Endothelial cell of umbilical vein (primary cell): ENCODE measurements at regions not wholly inside any gene's neighbourhood (a gene's known extent, or its start where the extent isn't known, plus 50 kb on each side); places are given as distances from the start of the nearest gene placed in this dataset.

Experiments
- BruUV-seq: library from RNA; stranded (reverse); fragments of 400-500 nt; replicated peaks from 2 replicates; lab custom pipeline; 2021; lab: Mats Ljungman, UMichigan
- CTCF ChIA-PET: fragments of 300-600, 350-600 bp; sonication (Branson Sonifier 250); formaldehyde crosslinking; loops from one replicate; lab custom pipeline; 2021; ENCODE audit warnings: antibody characterized with exemption, inconsistent platforms; lab: Charles Lee
- POLR2A ChIA-PET: fragments of 300-600, 350-600 bp; sonication (Branson Sonifier 250); formaldehyde crosslinking; loops from one replicate; lab custom pipeline; 2021; ENCODE audit warnings: antibody characterized with exemption, inconsistent platforms; lab: Charles Lee
- DNase-seq: peaks from one replicate; pipeline ENCODE4 v3.0.0-alpha.2; 2011; ENCODE audit warnings: low read depth, low spot score
- FAIRE-seq: peaks from 2 replicates; lab custom pipeline; 2011; peaks lifted over from hg19 to GRCh38; lab: Jason Lieb, UNC
- H2AFZ ChIP-seq: 2 replicates; pipeline ENCODE4 v1.6.0; 2012; ENCODE audit warnings: low read depth, low read length, control low read depth, inconsistent platforms
- H3K27ac ChIP-seq: 2 replicates; pipeline ENCODE4 v1.5.1; 2011; ENCODE audit warnings: low read depth, mild to moderate bottlenecking, control low read depth, low read length, moderate library complexity; ENCODE audit not compliant: insufficient read depth
- H3K27me3 ChIP-seq, 2 experiments: 2 replicates each; pipeline versions ENCODE4 v1.6.0 to v1.6.1; 2011; ENCODE audit warnings: low read length in 2 of 2, mixed read lengths in 1 of 2; ENCODE audit not compliant: control insufficient read depth in 2 of 2, insufficient read depth in 2 of 2
- H3K36me3 ChIP-seq, 2 experiments: 2 replicates in 1 of 2; 3 replicates in 1 of 2; pipeline ENCODE4 v1.5.1; 2011; ENCODE audit warnings: low read length in 2 of 2, mild to moderate bottlenecking in 1 of 2, moderate library complexity in 1 of 2; ENCODE audit not compliant: control insufficient read depth in 2 of 2, insufficient read depth in 2 of 2; ENCODE audit errors: extremely low read depth in 1 of 2
- H3K4me1 ChIP-seq: 3 replicates; pipeline ENCODE4 v1.5.1; 2011; ENCODE audit warnings: mild to moderate bottlenecking, low read length; ENCODE audit not compliant: control insufficient read depth, insufficient read depth; ENCODE audit errors: extremely low read depth
- H3K4me2 ChIP-seq: 2 replicates; pipeline ENCODE4 v1.6.1; 2011; ENCODE audit warnings: low read length, control low read depth, mixed read lengths; ENCODE audit not compliant: insufficient read depth
- H3K4me3 ChIP-seq, 3 experiments: fragments of 200-600 bp in 1 of 3; sonication (generic), shearing (Covaris generic) in 1 of 3; replicated peaks in 1 of 3; 2 replicates each; pipeline ENCODE4 v1.5.1; 2011 to 2016; ENCODE audit warnings: control low read depth in 3 of 3, low read length in 3 of 3, mild to moderate bottlenecking in 2 of 3, inconsistent platforms in 1 of 3, low read depth in 1 of 3, moderate library complexity in 1 of 3; ENCODE audit not compliant: insufficient read depth in 1 of 3
- H3K79me2 ChIP-seq: 2 replicates; pipeline ENCODE4 v1.6.0; 2012; ENCODE audit warnings: low read length, inconsistent platforms; ENCODE audit not compliant: control insufficient read depth, insufficient read depth
- H3K9ac ChIP-seq: replicated peaks from 2 replicates; pipeline ENCODE3; 2011; ENCODE audit warnings: low read length, control low read depth; ENCODE audit not compliant: insufficient read depth; ENCODE audit errors: extremely low read depth
- H3K9me1 ChIP-seq: replicated peaks from 3 replicates; pipeline ENCODE4 v1.6.0; 2011; ENCODE audit warnings: mild to moderate bottlenecking, low read length; ENCODE audit not compliant: control insufficient read depth, insufficient read depth; ENCODE audit errors: extremely low read depth
- H3K9me3 ChIP-seq: replicated peaks from 2 replicates; pipeline ENCODE4 v1.5.1; 2012; ENCODE audit warnings: low read length, inconsistent platforms; ENCODE audit not compliant: control insufficient read depth, insufficient read depth
- H4K20me1 ChIP-seq: replicated peaks from 2 replicates; pipeline ENCODE3; 2011; ENCODE audit warnings: mild to moderate bottlenecking, low read length; ENCODE audit not compliant: control insufficient read depth, insufficient read depth; ENCODE audit errors: extremely low read depth
- EZH2 ChIP-seq: IDR thresholded peaks from 2 replicates; pipeline ENCODE4 v1.6.1; 2012; ENCODE audit warnings: borderline replicate concordance, low read depth, mild to moderate bottlenecking, moderate library complexity, low read length, inconsistent platforms; ENCODE audit not compliant: severe bottlenecking
- FOS ChIP-seq: IDR thresholded peaks from 2 replicates; pipeline ENCODE4 v1.6.1; 2011; ENCODE audit warnings: mild to moderate bottlenecking, low read length, moderate library complexity, borderline replicate concordance; ENCODE audit not compliant: insufficient read depth
- GATA2 ChIP-seq: IDR thresholded peaks from 2 replicates; pipeline ENCODE4 v1.7.0; 2011; ENCODE audit warnings: low read depth, mild to moderate bottlenecking, moderate library complexity, mixed read lengths, low read length; ENCODE audit not compliant: insufficient read length, insufficient read depth
- JUN ChIP-seq: IDR thresholded peaks from 2 replicates; pipeline ENCODE4 v1.6.1; 2011; ENCODE audit warnings: borderline replicate concordance, low read depth; ENCODE audit not compliant: insufficient read length, insufficient read depth
- MYC ChIP-seq: IDR thresholded peaks from one replicate; pipeline ENCODE4 v1.6.1; 2011; ENCODE audit warnings: mild to moderate bottlenecking, low read depth, low read length
- POLR2A ChIP-seq: IDR thresholded peaks from 2 replicates; pipeline ENCODE4 v1.6.1; 2012; ENCODE audit warnings: low read depth, mild to moderate bottlenecking, control low read depth, low read length
- POLR2AphosphoS5 ChIP-seq: IDR thresholded peaks from 2 replicates; pipeline ENCODE4 v1.6.1; 2012; ENCODE audit warnings: low read depth, mild to moderate bottlenecking, control low read depth, low read length, moderate library complexity; ENCODE audit not compliant: insufficient read depth
- dilution Hi-C: fragments of 300-500 bp; cut with MboI; formaldehyde crosslinking; loops from one replicate; pipeline ENCODE4 v1.15.0; 2019; ENCODE audit warnings: low sequenced_read_pairs; ENCODE audit not compliant: extremely low pct_ligation_motif_present
- intact Hi-C: fragments of 100-400 bp; cut with micrococcal nuclease; formaldehyde crosslinking; loops from one replicate; pipeline ENCODE4 v1.10.0; 2022
- TF ChIP-seq, protein P1 (sequence below): IDR thresholded peaks from 2 replicates; pipeline ENCODE4 v1.6.1; 2011; ENCODE audit not compliant: insufficient read depth, insufficient read length
- TF ChIP-seq, protein P2 (sequence below), 2 donors: IDR thresholded peaks; 1 replicate in 1 of 2; 2 replicates in 1 of 2; pipeline ENCODE4 v1.5.1; 2011; ENCODE audit warnings: low read length in 2 of 2, mild to moderate bottlenecking in 2 of 2, moderate library complexity in 2 of 2, control low read depth in 1 of 2, inconsistent platforms in 1 of 2, low read depth in 1 of 2; ENCODE audit not compliant: insufficient read depth in 1 of 2; ENCODE audit errors: extremely low read depth in 1 of 2

DNA sequence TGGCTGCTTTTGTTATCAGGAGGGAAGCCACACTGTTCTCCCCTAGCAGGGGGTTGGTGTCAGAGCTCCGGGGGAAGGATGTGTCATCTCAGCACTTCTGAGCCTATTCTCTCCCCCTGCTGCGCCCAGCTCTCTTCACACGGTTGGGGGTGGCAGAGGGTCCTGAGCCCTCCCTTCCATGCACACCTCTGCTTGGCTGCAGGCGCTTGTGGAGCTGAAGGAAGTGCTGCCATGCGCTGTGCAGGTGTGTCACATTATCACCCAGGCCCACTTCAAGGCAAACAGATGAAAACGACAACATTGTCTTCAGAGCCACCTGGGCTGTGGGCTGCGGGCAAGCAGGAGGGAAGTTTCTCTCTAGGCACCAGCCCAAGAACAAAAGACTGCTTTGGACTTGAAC is 263.4 kb downstream of the BMP7 start:
- H4K20me1 ChIP-seq: no peaks in the 10 kb centered on the region
- H3K79me2 ChIP-seq: no peaks in the 10 kb centered on the region
- no peak for FAIRE-seq
- DNase-seq: no peak
- no peak overlapping the region for H3K9ac ChIP-seq
- ChIA-PET POLR2A (no interaction called here), CTCF (no interaction called here)
- dilution Hi-C loops (no loop called here), intact Hi-C loops (no loop called here)
- no peaks in the 10 kb centered on the region for H3K27me3 ChIP-seq
- no peaks in the 10 kb centered on the region for H3K36me3 ChIP-seq
- H3K9me1 ChIP-seq: no peaks in the 10 kb centered on the region
- no peak overlapping the region for H3K4me2 ChIP-seq
- no peak overlapping the region for H2AFZ ChIP-seq
- TF ChIP-seq JUN: no peak
- TF ChIP-seq, protein P1, sequence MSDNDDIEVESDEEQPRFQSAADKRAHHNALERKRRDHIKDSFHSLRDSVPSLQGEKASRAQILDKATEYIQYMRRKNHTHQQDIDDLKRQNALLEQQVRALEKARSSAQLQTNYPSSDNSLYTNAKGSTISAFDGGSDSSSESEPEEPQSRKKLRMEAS: no peak
- no peak for TF ChIP-seq GATA2
- no peak for TF ChIP-seq MYC
- TF ChIP-seq EZH2: no peak
- no peak overlapping the region for H3K27ac ChIP-seq
- BruUV-seq: no TSS peak
- H3K9me3 ChIP-seq: no peaks in the 10 kb centered on the region
- no peak overlapping the region for H3K4me3 ChIP-seq
- H3K4me1 ChIP-seq: no peaks in the 10 kb centered on the region

DNA sequence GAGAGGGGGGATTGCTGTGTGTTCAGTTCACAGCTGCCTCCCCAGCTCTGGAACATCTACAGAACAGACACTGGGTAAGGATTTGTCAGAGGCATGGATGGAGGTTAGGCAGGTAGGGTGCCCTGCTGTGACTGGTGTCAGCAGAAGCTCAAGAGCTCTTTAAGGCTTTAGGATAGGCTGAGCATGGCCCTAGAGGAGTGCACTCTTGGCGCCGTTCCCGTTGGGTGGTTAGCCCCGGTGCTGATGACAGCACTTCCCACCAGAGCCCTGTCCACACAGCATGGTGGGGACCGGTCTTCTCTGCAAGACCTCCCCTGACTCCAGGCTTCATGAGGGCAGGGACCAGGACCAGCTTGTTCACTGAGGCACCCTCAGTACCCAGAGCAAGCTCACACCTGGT is 262.0 kb downstream of the BMP7 start:
- no peak overlapping the region for H3K27ac ChIP-seq
- no peak overlapping the region for H2AFZ ChIP-seq
- CTCF ChIA-PET: no interaction called here
- no TSS peak for BruUV-seq
- intact Hi-C loops: no loop called here
- no peaks in the 10 kb centered on the region for H3K9me1 ChIP-seq
- POLR2A ChIA-PET: no interaction called here
- DNase-seq (no peak), FAIRE-seq (no peak)
- no peaks in the 10 kb centered on the region for H3K79me2 ChIP-seq
- H3K36me3 ChIP-seq: no peaks in the 10 kb centered on the region
- no peaks in the 10 kb centered on the region for H4K20me1 ChIP-seq
- no peaks in the 10 kb centered on the region for H3K4me1 ChIP-seq
- no peak overlapping the region for H3K4me2 ChIP-seq
- no peak overlapping the region for H3K9ac ChIP-seq
- H3K27me3 ChIP-seq: no peaks in the 10 kb centered on the region
- no peak overlapping the region for H3K4me3 ChIP-seq
- TF ChIP-seq, protein P2, sequence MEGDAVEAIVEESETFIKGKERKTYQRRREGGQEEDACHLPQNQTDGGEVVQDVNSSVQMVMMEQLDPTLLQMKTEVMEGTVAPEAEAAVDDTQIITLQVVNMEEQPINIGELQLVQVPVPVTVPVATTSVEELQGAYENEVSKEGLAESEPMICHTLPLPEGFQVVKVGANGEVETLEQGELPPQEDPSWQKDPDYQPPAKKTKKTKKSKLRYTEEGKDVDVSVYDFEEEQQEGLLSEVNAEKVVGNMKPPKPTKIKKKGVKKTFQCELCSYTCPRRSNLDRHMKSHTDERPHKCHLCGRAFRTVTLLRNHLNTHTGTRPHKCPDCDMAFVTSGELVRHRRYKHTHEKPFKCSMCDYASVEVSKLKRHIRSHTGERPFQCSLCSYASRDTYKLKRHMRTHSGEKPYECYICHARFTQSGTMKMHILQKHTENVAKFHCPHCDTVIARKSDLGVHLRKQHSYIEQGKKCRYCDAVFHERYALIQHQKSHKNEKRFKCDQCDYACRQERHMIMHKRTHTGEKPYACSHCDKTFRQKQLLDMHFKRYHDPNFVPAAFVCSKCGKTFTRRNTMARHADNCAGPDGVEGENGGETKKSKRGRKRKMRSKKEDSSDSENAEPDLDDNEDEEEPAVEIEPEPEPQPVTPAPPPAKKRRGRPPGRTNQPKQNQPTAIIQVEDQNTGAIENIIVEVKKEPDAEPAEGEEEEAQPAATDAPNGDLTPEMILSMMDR (IDR thresholded peaks at IDR 0.05; ENCODE audit: extremely low read depth in 1 of 2, insufficient read depth in 1 of 2, low read depth in 1 of 2, low read length in 2 of 2): no peak
- TF ChIP-seq POLR2A (no peak), GATA2 (no peak), EZH2 (no peak), POLR2AphosphoS5 (no peak), FOS (no peak), MYC (no peak), JUN (no peak)
- TF ChIP-seq, protein P1: no peak
- dilution Hi-C loops: no loop called here
- no peaks in the 10 kb centered on the region for H3K9me3 ChIP-seq
